GM21528 (cell line): ENCODE measurements at regions not wholly inside any gene's neighbourhood (a gene's known extent, or its start where the extent isn't known, plus 50 kb on each side); places are given as distances from the start of the nearest gene placed in this dataset.

Experiments used
- ATAC-seq: cut with Tn5 transposase; IDR thresholded peaks from one replicate; pipeline ENCODE4 v1.9.1; 2021; ENCODE audit warnings: mild to moderate bottlenecking, moderate library complexity; ENCODE audit not compliant: unreplicated experiment, low FRiP score

DNA sequence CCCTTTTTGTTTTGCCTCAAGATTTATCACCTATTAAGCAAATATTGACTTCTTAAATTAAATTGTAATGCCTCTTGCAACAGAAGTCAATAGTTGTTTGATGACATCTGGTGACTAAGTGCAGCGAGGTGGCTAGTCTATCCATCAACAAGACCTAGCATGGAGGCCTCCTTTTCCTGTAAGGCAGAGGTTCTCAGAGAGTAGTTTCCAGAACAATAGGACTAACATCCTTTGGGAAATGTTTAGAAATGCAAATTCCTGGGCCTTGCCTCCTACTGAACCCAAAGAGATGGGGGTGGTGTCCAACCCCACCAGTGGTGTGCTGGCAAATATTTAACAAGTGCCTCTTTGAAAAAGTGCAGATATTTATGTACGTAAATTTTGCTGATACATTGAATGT is 143.7 kb downstream of the SCP2D1 start:
- ATAC-seq, result no peak

DNA sequence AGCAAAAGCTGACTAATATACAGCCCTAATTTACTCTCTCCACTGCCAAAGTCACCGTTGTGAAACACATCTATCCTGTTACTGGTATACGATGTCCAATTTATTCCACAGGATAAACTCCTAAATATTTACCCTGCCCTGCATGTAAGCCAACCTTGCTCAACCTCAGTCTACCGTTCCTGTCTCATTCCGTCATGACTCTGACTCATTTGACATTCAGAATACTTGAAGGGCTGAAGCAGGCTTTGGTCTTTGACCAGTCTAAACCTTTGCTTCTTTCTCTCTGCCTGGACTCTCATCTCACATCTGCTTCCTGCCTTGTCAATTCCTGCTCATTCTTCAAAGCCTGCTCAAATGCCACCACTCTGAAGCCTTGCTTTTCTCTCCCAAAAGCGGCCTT is 157.5 kb downstream of the SCP2D1 start:
- ATAC-seq, result no peak

DNA sequence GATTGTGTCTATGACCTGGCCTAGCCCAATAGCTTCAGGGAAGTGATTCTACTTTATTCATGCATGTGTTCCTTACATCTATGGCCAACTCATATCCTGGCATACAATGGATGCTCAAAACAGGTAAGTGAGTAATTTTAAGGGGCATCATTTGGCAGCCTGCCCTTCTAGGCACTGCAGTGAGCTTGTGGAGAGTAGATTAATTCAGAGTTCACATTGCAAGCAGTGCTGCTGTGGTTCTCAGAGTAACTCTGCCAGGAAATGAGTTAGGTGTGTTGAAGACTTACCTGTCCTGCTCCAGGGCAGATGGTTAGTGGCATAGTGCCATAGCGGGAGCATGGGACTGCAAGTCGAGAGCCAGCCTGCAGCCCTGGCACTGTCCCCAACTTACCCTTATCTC is 158.0 kb downstream of the SCP2D1 start:
- ATAC-seq, result no peak

DNA sequence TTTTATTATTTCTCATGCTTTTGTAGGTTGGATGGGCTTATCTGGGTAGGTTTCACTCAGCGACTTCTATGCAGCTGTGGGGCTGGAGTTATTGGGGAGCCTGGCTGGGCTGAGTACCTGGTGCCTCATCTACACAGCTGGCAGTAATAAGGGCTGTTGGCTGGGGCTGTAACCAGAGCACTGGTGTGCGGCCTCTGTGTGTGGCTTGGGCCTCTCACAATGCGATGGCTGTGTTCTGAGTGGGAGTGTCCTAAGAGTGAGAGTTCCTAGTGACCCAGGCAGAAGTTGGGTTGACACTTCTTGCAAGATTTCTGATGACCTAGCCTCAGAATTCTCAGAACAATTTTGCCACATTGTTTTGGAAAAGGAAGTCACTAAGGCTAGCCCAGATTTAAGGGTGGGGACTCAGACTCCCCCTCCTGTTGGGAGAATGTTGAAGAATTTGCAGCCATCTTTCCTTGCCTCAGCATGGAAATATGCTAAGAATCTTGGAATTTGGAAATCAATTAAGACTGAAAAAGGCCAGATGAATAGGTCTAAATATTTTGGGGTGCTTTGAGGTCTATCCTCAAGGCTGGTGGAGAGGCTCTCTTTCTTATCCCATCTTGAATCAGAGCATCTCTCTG is 158.8 kb downstream of the SCP2D1 start:
- ATAC-seq, result no peak

- no peak for ATAC-seq
These were observed 160.1 kb downstream of the SCP2D1 start for GRCh38 chr20:18973529-18974173.

- no peak for ATAC-seq
These were observed 161.1 kb downstream of the SCP2D1 start for GRCh38 chr20:18974660-18975059.

DNA sequence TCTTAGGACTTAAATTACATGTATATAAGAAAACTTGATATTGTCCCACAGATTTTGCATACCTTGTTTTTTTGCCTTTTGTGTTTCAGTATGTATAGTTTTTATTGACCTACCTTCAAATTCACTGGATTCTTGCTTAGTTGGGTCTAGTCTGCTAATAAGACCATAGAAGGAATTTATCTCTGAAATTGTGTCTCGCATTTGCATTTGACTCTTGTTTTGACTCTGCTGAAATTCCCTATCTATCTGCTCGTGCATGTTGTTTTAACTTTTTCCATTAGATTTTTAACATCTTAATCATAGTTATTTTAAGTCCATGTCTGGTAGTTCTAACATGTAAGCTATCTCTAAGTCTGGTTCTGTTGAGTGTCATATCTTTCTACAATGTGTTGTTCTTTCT is 163.9 kb downstream of the SCP2D1 start:
- no peak for ATAC-seq

DNA sequence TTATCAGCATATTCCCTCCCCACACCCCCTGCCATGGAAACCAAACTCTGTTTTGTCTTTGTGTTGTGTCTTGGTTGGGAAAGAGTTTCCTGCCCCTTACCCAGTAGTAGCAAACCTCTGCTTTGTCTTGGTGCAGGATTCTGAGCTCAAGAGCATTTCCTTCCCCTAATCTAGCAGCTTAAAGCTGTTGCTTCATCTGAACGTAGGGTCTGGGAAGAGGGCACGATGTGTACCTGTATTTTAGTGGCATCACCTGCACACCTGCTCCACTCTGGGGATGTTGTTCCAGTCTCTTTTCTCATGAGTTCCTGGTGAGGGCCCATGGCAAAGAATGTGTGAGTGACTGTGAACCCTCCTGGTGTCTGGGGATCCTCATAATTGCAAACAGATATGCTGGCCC is 164.7 kb downstream of the SCP2D1 start:
- ATAC-seq, result no peak

GRCh38 chr20:18979132-18979531 is 165.5 kb downstream of the SCP2D1 start:
- no peak for ATAC-seq

DNA sequence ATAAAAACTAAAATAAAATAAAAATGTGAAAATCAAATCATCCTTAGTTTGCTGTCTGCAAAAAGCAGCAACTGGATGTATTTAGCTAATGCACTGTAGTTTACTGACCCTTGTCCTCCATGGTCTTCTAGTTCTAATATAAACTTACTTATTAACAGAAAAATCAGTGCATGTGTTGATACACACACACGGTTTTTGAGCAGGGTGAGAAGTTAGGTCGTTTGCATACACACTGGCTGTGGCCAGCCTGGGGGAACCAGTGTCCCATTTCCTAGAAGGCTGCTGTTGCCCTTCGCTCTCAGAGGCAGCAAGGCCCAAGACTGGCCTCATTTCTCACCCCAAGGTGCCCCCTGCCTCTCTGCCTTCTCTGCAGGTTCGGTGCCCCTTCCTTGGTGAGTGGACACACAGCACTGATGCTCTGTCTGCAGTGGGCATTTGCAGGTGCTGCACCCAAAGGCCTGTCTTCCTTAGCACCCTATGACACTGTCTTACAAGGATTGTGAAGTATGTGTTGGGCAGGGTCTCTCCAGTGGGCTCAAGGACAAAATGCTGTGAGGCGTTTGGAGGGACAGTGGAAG is 168.5 kb downstream of the SCP2D1 start:
- ATAC-seq, result no peak

DNA sequence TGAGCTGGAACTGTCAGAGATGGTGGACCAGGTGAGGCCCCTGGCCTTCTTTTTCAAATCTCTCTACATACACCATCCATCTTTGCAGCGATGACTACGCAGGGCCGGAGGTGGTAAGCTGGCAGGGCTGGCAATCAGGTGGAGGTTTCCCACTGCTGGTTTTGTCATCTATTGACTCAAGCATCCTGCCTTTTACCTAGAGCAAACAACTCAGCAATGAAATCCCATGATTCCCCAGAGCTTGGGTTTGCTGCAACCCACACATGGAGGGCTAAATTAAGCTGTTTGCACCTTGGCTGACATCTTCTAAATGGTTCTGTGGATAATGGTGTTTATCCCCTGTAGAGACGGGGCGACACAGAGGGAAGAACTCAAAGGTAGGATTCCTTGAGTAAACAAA is 170.2 kb downstream of the SCP2D1 start:
- no peak for ATAC-seq

- no peak for ATAC-seq
These were observed 170.9 kb downstream of the SCP2D1 start for GRCh38 chr20:18984238-18985200.

GRCh38 chr20:18985551-18985950 is 172.0 kb downstream of the SCP2D1 start:
- no peak for ATAC-seq

DNA sequence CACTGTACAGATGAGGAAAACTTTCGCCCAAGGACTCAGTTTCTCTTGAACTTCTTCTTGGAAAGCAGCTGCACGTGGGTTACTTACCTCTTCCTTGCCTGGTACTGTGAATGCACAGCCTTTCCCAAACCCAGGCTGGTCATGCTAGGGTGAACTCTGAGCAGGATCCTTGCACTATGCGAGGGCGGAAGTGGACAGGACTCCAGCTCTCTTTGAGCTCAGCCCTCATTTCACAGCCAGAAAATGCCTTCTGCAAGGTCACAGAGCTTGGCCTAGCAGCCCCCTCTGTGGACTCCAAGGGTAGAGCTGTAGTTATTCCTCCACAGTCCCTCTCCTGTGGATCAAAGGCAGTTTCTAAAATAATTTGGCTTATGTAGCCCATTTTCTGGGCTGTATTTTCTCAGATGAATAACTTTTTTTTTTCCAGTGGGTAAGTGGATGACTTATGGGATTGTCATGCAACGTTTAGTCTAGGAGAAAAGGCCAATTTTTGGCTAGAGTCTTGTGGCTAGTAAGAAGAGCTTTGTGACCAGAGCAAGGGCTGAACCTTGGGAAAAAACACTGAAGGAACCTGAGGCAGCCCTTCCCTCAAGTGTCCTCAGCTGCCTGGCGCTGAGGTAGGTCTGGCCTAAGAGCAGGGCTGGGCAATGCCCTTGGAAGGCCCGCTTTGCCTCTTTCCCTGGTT is 172.7 kb downstream of the SCP2D1 start:
- no peak for ATAC-seq

DNA sequence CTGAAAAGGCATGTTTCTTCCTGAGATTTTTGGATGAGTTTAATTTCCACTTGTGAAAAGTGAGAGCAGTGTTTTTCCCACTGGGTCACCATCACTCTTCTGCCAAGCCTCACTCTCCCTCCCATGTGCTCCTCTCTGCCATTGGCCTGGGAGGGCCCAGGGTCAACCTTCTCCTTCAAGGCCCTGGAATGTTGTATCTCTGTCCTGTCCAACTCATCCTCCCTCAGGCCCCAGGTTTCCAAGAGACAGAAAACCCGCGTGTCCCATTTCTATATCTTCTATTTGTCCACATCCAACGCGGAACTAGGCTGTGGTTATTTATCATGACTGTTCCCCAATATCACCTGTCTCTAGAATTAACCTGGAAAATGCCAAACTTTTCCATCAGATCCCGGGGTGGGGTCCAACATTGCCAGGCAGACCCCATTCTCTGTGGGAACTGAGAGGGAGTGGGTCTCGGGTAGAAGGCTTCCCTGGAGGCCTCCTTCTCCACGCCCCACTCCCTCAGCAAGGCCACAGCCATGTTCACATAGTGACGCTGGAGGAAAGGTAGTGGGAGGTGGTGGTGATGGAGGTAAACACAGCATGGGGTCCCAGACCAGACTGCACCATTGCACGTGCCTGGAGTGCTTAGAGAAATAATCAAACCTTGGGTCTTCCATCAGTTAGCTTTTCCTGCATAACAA is 173.5 kb downstream of the SCP2D1 start:
- no peak for ATAC-seq

DNA sequence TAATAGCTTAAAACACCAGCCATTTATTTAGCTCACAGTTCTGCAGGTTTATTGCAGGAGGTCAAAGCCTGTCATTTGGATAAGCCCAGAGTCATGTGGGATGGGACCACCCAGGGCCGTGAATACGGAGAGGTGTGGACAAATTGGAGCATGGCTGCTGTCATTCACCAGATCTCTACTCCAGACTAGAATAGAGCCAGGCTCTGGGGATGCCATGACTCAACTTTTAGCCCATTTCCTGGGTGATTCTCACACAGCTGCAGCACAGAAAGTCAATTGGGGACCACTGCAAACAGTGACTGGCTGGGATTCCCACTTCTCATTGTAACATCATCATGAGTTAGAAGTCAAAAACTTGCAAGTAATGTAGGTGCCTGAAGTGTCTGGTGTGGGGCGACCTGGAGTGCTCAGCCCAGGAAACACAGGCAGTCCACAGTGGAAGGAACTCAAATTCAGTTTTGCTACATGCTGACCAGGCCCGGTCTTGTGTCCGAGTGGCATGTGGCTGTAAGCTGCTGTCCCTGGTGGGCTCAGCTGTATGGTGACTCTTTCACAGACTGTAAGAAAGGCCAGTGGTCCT is 174.3 kb downstream of the SCP2D1 start:
- ATAC-seq, result no peak

DNA sequence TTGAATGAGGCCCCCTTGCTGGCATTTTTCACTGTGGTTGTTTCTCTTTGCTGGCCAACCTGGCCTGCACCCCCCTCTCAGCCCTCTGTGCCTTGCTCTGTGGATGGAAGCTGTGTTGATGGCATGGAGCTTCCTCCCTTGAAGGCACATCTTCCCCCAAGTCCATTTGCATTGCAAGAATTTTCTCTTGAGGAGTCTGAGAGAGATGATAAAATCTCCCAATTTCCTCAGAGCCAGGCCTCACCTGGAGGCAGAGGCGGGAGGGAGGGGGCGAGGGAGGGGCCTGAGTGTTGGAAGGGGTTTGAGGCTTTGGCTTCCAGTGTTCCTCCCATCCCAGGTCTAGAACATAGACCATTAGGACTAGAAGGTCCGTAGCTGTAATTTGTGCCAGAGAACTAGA is 175.1 kb downstream of the SCP2D1 start:
- ATAC-seq, result no peak

- ATAC-seq, result no peak
These were observed 176.3 kb downstream of the SCP2D1 start for GRCh38 chr20:18989736-18990474.

DNA sequence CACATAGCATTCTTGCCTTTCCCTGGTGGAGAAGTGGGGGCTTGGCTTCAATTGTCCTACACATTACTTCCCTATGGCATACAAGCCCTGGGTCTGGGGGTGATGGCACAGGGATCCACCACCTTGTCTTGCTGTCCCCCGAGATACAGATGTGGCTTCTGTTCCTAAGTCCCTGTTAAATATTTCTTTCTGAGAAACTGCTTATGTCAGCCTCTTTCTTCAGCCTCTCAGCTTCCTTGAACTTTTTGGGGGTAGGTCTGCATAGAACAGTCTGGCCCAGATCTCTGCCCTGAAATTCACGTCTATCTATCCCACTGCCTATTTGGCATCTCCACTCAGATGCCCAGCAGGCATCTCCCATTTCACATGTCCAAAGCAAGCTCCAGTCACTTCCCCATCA is 177.4 kb downstream of the SCP2D1 start:
- no peak for ATAC-seq
